GDM1 (cell line): ENCODE measurements at regions not wholly inside any gene's neighbourhood (a gene's known extent, or its start where the extent isn't known, plus 50 kb on each side); places are given as distances from the start of the nearest gene placed in this dataset.

Source experiments
- DNase-seq: peaks from one replicate; lab custom pipeline; 2025; lab: John Stamatoyannopoulos, UW

DNA sequence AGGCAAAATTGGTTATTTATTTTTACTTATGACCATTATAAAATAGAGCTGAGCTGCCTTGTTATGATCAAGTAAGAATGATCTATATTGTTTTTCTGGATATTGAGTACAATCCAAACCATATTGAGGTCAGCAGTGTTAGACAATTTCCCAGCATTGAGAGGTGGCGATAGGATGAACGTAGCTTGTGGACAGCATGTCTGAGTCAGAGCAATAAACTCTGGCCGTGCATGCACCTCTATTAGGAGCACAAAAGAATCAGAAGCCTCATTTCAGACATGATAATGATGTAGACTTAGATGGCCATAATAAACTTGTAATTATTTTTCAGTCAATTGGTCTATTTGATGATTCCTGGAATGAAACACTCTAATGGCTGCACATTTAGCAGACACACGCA is 491.6 kb downstream of the RIT2 start:
- DNase-seq, result no peak

DNA sequence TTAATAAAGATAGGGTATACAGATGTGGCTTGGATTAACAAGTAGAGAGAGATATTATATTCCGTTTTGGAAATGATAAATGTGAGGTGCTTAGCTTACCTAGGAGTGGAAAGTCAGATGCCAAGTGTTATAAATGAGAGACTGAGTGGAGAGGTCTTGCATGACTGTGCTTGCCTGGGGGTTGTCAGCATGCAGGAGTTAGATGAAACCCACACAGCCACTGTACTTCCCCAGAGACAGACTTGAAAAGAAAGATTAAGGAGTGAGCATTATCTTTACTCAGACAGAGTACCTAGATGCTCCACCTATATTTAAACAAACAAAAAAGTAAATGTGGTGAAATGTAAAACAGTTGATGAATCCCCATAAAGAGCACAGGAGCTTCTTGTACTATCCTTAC is 482.7 kb downstream of the RIT2 start:
- DNase-seq, result no peak

DNA sequence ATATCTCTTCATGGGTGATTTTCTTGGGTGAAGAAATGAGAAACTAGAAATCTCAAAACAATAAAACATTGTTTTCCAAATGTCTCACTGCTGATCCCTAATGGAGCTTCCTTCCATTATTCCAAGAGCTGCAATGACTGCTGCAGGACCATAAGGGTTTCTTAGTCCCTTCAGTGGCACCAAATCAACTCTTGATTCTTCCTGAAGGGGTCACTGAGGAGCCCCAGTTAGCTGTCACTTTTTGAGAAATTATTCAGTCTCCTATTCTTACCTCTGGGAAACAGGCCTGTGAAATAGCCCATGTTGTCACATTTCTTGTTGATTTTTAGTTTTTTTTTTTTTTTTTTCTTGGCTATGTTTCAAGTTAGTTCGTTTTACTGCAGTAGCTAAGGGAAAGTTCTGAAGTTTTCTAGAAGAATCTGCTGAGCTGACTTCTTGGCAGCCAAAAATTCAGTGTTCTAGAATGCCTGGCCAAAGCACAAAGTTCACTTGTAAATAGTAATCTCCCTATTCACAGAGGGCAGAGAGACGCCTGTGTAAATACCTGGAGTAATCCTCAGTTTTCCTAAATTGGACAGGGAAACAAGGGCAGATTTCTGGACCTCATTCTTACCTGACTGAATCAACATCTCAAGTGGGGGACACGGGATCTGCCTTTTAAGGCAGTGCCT is 480.0 kb downstream of the RIT2 start:
- DNase-seq, result no peak

DNA sequence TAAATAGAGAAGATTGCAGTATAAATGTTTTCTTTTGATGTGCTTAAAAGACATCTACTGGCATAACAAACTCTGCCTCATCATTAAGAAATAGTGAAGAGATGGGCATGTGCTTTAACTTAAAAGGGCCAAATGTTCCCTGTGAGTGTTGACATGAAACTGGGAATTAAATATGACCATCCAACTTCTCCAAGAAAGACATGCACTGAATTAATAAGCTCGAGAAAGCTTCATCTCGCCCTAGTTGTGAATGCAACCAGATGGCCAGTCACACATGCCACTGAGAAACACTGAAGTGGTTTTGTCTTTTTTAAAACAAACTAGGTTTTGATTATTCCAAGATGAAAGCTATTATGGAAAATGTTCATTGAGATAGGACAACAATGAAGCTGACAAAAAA is 479.2 kb downstream of the RIT2 start:
- no peak for DNase-seq

DNA sequence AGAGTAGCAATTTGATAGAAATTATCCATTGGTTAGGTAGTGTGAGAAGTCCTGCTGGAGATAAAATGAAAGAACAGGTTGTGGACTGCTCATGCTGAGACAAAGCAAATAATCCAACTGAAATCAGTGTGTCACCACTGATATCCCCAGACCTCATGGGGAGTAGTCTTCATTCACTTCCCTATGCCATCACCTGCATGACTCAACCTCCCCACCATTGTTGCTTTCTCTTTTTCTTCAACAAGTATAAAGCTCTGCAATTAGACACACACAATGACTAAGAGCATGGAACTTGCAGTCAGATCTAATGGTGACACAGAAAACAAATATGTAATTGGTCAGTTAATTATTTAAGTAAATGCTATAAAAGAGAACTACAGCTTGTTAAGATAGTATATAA is 475.3 kb downstream of the RIT2 start:
- DNase-seq, result no peak

DNA sequence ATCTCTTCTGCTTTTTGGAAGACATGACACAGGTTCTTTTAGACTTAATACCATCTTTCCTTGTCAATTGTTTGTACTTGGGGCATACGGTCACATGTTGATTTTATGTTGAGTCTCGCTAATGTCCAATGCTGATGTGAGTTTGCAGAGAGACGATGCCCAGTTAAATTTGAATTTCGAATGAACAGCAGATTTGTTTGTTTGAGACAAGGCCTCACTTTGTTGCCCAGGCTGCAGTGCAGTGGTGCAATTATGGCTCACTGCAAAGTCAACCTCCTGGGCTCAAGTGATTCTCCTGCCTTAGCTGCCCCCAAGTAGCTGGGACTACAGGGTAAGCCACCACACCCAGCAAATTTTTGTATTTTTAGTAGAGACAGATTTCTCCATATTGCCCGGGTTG is 473.5 kb downstream of the RIT2 start:
- no peak for DNase-seq

DNA sequence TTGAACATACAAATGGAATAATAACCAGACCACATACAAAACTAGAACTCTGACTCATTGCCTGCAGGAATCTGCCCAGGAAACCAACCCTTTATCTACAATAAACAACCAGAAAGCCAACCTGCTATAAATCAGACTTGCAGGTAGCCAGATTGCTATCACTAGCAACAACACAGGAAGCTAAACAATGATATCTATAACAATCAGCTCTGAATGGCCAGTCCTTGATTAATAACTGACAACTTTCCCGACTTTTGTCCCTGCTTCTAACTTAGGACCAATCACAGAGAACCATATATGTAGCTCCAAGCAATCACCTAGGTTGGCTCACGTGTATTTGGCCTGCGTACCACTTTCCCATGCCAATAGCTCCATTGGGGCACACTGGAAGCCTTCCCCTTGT is 470.8 kb downstream of the RIT2 start:
- DNase-seq, result no peak

DNA sequence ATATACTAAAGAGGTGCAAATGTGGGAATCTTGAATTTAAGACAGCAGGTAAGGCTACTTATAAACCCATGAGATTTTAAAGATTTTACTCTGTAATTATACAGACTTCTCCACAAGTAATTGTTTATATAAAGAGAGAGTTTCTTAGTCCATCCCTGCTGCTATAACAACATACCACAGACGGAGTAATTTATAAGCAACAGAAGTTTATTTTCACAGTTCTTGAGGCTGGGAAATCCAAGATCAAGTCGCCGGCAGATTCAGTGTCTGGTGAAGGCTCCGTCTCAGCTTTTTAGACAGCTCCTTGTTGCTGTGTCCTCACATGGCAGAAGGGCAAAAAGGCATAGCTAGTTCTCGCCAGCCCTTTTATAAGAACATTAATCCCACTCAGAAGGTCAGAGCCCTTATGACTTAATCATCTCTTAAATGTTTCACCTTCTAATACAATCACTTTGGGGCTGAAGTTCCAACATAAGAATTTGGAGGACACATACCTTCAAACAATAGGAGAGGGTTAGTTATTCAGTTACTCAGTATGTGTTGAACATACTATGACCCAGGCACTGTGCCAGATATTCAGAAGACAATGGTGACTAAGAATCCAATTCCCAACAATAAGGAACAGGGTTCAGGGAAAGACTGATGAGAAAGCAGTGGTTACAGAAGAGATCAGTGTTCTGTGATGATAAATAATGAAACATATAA is 466.0 kb downstream of the RIT2 start:
- DNase-seq, result no peak

DNA sequence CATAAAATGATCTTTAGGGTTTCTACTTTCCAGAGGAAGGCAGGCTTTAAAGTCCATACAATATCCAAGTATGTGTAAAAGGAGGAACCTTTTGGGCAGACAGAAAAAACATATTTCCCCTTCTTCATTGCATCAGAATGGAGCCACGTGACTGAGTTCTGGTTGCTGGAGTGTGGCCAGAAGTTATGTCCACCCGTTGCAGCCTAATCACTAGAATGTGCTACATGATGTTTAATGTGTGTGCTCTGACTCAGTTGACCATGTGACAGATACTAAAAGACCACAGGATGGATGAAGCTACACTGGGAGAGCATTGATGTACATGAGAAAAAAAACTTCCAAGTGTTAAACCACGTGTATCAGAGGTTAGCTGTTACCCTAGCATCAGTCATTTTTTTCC is 460.9 kb downstream of the RIT2 start:
- no peak for DNase-seq

DNA sequence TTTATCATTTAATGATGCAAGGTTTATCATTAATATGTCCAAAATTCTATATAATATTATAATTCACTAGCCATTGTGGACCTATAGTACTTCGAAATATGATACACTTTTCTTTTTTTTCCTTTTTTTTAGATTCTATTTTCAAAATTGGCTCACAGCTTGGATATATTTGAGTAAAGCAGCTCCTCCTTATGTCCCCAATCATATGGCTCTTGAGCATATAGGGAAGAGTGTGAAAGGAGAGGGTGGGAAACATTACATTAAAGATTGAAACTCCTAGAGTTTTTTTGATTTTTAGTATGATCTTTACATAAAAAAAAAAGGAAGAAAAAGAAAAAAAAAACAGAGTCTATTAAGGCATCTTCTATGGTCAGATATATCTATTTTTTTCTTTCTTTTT is 457.9 kb downstream of the RIT2 start:
- DNase-seq, result no peak

DNA sequence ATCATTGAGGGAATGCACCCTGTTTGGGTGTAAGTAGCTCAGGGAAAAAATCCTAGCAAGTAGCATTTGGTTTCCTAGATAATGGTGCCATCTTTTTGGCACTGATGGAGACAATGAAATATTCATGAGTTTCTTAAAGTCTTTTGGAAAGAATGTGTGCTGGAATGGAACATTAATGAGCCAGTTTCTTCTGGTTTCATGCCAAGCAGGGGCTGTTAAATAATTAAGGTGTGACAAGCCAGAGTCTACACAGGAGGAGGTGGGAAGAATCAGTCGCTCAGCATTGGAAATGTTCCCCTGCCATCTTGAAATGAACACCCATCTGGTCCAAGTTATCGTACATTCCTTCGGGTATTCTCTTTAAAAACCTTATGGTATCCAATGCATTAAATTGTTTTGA is 457.3 kb downstream of the RIT2 start:
- DNase-seq, result no peak

DNA sequence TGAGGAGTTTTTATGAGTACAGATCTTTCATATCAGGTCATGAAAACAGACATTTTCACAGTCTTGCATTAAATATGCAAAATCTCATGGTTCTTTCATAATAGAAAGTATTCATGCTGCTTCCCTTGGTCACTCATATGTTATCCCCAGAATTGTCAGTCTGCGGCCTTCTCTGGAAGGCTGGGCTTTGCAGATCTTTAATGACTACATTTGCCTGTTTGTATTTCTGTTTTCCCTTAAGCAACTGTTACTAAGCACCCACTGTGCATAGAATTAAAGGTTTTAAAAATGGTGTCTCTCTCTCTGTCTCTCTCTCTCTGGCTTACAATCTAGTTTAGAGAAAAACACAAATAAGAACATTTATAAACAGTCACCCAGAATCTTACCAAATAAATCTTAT is 456.3 kb downstream of the RIT2 start:
- DNase-seq, result no peak

DNA sequence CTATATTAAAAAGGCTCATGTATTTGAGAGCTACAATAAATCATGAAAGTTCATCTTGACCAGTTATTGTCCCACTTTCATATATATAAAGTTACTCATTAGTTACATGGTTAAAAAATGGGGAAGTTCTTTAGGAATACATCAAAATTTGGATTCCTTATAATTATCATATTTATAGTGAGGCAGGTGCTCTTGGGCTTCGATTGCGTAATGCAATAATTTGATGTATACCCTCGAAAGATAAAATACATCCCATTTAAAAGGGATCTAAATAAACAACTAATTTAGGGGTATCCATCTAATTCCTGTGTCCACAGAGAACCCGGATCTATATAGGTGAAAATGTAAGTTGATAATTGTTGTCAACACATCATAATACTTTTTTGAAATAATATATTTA is 444.6 kb downstream of the RIT2 start:
- no peak for DNase-seq

DNA sequence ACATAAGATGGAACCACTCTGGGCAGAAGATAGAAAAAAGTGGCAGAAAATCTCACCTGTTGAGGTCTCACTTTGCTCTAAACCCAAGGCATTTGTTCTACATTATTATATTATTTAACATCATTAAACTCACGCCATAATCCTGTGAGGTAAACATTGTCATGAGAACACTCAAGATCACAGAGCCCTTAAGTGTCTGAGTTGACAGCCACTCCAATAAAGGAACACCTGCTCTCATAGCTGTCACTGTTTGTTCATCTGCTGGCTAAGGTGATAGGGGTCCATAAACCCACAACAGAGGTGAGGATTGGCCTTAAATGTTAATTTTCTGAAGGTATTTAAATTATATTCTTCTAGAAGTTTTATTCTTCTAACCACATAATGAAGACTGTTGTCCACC is 439.7 kb downstream of the RIT2 start:
- no peak for DNase-seq

DNA sequence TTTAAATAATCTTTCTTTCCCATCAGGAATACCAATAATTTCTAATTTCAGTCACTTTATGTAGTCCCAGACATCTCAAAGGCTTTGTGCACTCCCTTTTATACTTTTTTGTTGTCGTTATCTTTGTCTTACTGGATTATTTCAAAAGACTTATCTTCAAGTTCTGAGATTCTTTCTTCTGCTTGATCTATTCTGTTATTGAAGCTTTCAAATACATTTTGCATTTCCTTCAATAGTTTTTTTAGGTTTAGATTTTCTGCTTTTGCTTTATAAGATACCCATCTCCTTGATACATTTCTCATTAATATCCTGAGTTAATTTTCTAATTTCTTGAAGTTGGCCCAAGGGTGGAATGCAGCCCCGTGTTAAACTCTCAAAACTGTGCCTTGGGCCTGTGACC is 432.4 kb downstream of the RIT2 start:
- no peak for DNase-seq

DNA sequence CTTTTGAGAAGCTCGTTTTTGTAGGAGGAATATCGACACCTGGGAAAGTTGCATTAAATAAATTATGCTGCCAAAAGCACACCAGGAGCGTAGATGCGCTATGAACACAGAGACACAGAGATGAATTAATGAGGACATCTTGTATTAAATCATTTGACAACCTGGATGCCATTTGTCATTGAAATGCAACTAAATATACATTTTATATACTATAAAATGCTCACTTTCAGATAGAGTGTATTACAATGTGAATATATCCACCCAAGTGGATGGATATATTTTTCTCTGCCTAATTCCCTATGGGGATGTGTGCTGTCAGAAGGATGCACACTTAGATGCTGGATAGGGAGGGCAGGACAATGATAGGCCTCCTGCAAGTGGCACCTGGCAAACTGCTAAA is 426.2 kb downstream of the RIT2 start:
- DNase-seq, result no peak
